Lower lobe of right lung (tissue), 2 donors: ENCODE measurements at regions not wholly inside any gene's neighbourhood (a gene's known extent, or its start where the extent isn't known, plus 50 kb on each side); places are given as distances from the start of the nearest gene placed in this dataset.

Experiments used
- ATAC-seq, 2 donors: fragments of 200-7000 bp; cut with Tn5 transposase; one replicate each; pipeline ENCODE4 v1.9.1; 2020 to 2022; ENCODE audit warnings: mild to moderate bottlenecking in 2 of 2, moderate library complexity in 2 of 2
- DNase-seq: peaks from one replicate; pipeline ENCODE4 v3.0.0-alpha.2; 2020
- H3K27ac ChIP-seq: fragments of 200-600 bp; one replicate; pipeline ENCODE4 v1.8.0; 2022
- H3K27me3 ChIP-seq: fragments of 200-600 bp; one replicate; pipeline ENCODE4 v1.8.0; 2022; ENCODE audit warnings: low read depth
- H3K36me3 ChIP-seq: fragments of 200-600 bp; one replicate; pipeline ENCODE4 v1.8.0; 2022; ENCODE audit warnings: mild to moderate bottlenecking
- H3K4me1 ChIP-seq: fragments of 200-600 bp; one replicate; pipeline ENCODE4 v1.8.0; 2022
- H3K4me3 ChIP-seq: fragments of 200-600 bp; one replicate; pipeline ENCODE4 v1.8.0; 2022; ENCODE audit warnings: mild to moderate bottlenecking
- H3K9me3 ChIP-seq: fragments of 200-600 bp; one replicate; pipeline ENCODE4 v1.8.0; 2022
- intact Hi-C: fragments of 100-400 bp; cut with DNase I; formaldehyde crosslinking; loops from one replicate; pipeline ENCODE4 v1.11.0; 2022
- TF ChIP-seq, protein P1 (sequence below): fragments of 200-600 bp; IDR thresholded peaks from one replicate; pipeline ENCODE4 v1.8.0; 2022; ENCODE audit warnings: antibody characterized with exemption, mild to moderate bottlenecking
- donor health status: DM: no; HTN: yes; CAD: no; lungs with severe emphysema.

DNA sequence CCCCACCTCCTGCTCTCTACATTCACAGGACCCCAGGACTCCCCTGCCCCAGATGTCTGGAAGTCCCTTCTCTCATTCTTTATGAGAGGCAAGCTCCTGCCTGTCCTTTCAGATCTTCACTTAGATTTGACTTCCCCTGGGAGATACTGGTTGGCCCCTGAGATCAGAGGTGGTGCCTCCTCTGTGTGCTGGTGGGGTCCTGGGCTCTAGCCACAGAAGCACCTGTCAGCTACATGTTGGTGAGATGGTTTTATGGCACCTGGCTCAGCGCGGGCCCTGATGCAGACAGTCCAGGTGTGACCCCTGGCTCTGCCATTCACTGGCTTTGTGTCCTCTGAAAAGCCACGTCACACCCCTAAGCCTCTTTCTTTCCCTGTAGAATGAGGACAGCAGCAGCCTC lies 369.6 kb upstream of the ID2 start:
- DNase-seq (no peak), ATAC-seq (no peak)
- peaks cover 27% of the 10 kb centered on the region for H3K4me1 ChIP-seq
- no peaks in the 10 kb centered on the region for H3K9me3 ChIP-seq
- no peaks in the 10 kb centered on the region for H3K36me3 ChIP-seq
- TF ChIP-seq, protein P1, sequence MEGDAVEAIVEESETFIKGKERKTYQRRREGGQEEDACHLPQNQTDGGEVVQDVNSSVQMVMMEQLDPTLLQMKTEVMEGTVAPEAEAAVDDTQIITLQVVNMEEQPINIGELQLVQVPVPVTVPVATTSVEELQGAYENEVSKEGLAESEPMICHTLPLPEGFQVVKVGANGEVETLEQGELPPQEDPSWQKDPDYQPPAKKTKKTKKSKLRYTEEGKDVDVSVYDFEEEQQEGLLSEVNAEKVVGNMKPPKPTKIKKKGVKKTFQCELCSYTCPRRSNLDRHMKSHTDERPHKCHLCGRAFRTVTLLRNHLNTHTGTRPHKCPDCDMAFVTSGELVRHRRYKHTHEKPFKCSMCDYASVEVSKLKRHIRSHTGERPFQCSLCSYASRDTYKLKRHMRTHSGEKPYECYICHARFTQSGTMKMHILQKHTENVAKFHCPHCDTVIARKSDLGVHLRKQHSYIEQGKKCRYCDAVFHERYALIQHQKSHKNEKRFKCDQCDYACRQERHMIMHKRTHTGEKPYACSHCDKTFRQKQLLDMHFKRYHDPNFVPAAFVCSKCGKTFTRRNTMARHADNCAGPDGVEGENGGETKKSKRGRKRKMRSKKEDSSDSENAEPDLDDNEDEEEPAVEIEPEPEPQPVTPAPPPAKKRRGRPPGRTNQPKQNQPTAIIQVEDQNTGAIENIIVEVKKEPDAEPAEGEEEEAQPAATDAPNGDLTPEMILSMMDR: no peak
- no peaks in the 10 kb centered on the region for H3K27me3 ChIP-seq
- no peak overlapping the region for H3K27ac ChIP-seq
- no peak overlapping the region for H3K4me3 ChIP-seq
- intact Hi-C loops: no loop called here

DNA sequence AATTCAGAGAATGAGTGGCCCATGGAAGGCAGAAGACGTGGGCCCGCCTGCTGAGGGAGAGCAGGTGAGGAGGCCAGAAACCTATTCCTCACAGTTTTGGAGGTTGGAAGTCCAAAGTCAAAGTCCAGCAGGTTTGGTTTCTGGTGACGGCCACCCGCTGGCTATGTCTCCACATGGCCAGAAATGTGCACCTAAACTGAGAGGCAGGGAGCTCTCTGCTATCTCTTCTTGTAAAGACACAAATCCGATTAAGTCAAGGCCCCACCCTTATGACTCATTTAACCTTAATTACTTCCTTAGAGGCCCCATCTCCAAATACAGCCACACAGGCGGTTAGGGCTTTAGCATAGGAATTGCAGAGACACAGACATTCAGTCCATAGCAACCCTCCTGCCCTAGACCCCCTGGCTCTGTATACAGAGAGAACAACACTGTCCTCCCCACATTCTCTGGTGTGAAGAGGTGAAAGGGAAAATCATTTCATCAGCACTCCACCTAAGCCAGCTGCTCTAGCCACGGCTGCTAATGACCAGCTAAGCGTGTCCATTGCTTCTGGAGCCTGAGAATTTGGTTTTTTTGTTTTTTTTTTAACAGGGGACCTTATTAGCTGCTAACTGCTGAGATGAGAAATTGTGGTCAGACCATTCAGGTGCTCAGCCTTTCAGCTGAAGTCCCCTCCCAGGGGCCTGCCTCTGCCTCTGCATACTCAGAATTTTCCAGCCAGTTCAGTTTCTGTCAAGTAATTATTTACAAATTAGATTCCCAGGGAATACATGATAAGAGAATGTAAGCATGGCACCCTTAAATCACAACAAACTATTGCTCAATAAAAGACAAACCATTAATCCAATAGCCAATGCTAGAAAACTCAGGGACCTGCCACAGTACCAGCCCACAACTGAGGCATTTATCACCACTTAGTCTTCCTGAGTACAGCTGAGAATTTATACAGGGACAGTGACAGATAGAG lies 368.7 kb upstream of the ID2 start:
- intact Hi-C loops: no loop called here
- no peaks in the 10 kb centered on the region for H3K36me3 ChIP-seq
- no peak for DNase-seq
- no peaks in the 10 kb centered on the region for H3K9me3 ChIP-seq
- no peaks in the 10 kb centered on the region for H3K27me3 ChIP-seq
- peak in 1 of 2 donors; percentile 22 for ATAC-seq
- peaks cover 27% of the 10 kb centered on the region for H3K4me1 ChIP-seq
- H3K4me3 ChIP-seq: no peak overlapping the region
- TF ChIP-seq, protein P1: no peak
- H3K27ac ChIP-seq: no peak overlapping the region

DNA sequence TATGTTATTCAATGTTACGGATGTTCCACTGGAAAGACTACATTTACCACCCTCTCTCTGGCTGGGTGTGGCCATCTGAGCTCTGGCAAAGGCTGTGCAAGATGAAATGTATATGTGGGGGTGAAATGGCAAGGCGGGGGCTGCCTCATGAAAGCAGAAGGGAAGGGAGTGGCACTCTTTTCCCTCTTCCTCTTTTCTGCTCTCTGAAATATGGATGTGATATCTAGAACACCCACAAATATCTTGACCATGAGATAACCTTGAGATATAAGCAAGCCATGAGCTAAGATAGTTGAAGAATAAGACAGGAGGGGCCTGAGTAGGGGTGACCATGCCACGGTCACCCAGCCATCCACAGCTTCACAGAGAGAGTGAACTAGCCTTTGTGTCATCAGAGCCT lies 367.8 kb upstream of the ID2 start:
- DNase-seq: peak; percentile 68
- H3K9me3 ChIP-seq: no peaks in the 10 kb centered on the region
- H3K36me3 ChIP-seq: no peaks in the 10 kb centered on the region
- TF ChIP-seq, protein P1: no peak
- no peak overlapping the region for H3K27ac ChIP-seq
- no peaks in the 10 kb centered on the region for H3K27me3 ChIP-seq
- peaks cover 27% of the 10 kb centered on the region for H3K4me1 ChIP-seq
- peak; percentile 65 to 67 for ATAC-seq
- H3K4me3 ChIP-seq: no peak overlapping the region
- intact Hi-C loops: no loop called here

DNA sequence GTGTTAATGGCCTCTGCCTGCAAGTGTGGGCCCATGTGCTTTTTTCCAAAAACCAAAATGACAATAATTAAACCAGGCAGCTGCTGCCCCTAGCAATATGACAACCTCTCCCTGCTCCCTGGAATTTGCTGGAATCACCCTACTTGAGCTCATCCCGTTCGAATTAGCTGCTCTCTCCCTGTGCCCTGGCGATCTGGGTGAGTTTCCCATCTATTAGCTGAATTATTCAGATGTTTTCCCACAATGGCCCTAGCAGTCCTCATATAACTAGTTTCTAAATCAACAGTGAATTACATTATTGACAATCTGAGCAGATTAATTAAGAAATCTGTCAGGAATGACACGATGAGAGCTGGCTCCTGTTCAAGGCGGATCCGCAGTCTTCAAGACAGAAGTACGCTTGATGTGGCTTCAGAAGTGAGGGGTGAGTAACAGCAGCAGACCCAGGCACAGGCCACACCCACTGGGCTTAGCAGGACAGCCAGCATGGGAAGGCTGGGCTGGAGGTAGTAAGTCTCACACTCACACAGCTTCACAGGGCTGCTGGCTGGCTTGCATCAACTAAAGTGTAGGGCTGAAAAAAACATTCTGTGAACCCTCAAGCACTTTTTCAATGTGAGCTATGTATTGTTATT lies 366.2 kb upstream of the ID2 start:
- no peaks in the 10 kb centered on the region for H3K36me3 ChIP-seq
- H3K27ac ChIP-seq: no peak overlapping the region
- no peaks in the 10 kb centered on the region for H3K9me3 ChIP-seq
- H3K4me1 ChIP-seq: peaks cover 26% of the 10 kb centered on the region
- intact Hi-C loops: no loop called here
- TF ChIP-seq, protein P1: no peak
- H3K4me3 ChIP-seq: no peak overlapping the region
- peak; percentile 39 to 46 for ATAC-seq
- no peak for DNase-seq
- H3K27me3 ChIP-seq: peaks cover 3% of the 10 kb centered on the region

DNA sequence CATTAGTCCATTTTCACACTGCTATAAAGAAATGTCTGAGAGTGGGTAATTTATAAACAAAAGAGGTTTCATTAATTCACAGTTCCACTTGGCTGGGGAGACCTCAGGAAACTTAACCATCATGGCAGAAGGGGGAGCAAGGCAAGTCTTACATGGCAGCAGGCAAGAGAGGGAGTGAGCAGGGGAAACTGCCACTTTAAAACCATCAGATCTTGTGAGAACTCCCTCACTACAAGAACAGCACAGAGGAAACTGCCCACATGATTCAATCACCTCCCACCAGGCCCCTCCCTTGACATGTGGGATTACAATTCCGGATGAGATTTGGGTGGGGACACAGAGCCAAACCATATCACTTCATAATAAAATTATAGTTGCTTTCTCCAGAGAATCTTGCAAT lies 365.5 kb upstream of the ID2 start:
- TF ChIP-seq, protein P1: no peak
- ATAC-seq (no peak), DNase-seq (no peak)
- Histone ChIP-seq H3K9me3 (no peaks in the 10 kb centered on the region), H3K4me1 (peaks cover 19% of the 10 kb centered on the region), H3K27me3 (peaks cover 3% of the 10 kb centered on the region), H3K4me3 (no peak overlapping the region), H3K36me3 (no peaks in the 10 kb centered on the region), H3K27ac (no peak overlapping the region)
- intact Hi-C loops: no loop called here
